ENCODE measurements at regions not wholly inside any gene's neighbourhood (a gene's known extent, or its start where the extent isn't known, plus 50 kb on each side); places are given as distances from the start of the nearest gene placed in this dataset.

GRCh38 chr11:22984045-22984444 lies 123.8 kb upstream of the CCDC179 start:
- H3K9me3 ChIP-seq (ENCODE audit: low read length) = no peaks in the 10 kb centered on the region
- no peak overlapping the region for H2AFZ ChIP-seq (ENCODE audit: low read depth, low read length)
- H3K4me1 ChIP-seq (ENCODE audit: insufficient read depth, low read length) = no peaks in the 10 kb centered on the region
- H3K27me3 ChIP-seq (ENCODE audit: insufficient read depth, low read length) = no peaks in the 10 kb centered on the region
- H3K36me3 ChIP-seq (ENCODE audit: insufficient read depth, low read length) = no peaks in the 10 kb centered on the region
- no peak overlapping the region for H3K4me3 ChIP-seq (ENCODE audit: low read length)

GRCh38 chr11:22989371-22989770 lies 129.1 kb upstream of the CCDC179 start:
- H3K4me1 ChIP-seq (ENCODE audit: insufficient read depth, low read length) = no peaks in the 10 kb centered on the region
- no peaks in the 10 kb centered on the region for H3K9me3 ChIP-seq (ENCODE audit: low read length)
- H3K36me3 ChIP-seq (ENCODE audit: insufficient read depth, low read length) = no peaks in the 10 kb centered on the region
- no peak overlapping the region for H3K4me3 ChIP-seq (ENCODE audit: low read length)
- no peaks in the 10 kb centered on the region for H3K27me3 ChIP-seq (ENCODE audit: insufficient read depth, low read length)
- no peak overlapping the region for H2AFZ ChIP-seq (ENCODE audit: low read depth, low read length)

GRCh38 chr11:22991196-22991595 lies 130.9 kb upstream of the CCDC179 start:
- Histone ChIP-seq H3K9me3 (ENCODE audit: low read length) (no peaks in the 10 kb centered on the region), H3K36me3 (ENCODE audit: insufficient read depth, low read length) (no peaks in the 10 kb centered on the region)

DNA sequence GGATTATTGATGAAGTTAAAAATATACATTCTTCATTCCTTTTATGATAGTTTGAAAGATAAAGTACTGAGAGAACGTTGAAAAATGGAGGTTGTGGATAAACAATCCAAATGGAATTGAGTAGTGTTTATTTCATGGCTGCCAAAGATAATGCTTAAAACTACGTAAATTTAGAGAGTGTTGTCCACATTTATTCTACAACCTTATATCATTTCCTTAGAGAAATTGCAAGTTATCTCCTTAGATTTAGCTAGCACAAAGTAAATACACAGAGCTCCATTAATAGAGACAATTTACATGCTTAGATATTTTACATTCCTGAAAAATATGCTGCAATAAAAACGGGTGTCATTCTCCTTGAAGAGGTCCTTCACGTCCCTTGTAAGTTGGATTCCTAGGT lies 146.5 kb upstream of the CCDC179 start:
- H3K36me3 ChIP-seq (ENCODE audit: insufficient read depth, low read length) = no peaks in the 10 kb centered on the region
- no peaks in the 10 kb centered on the region for H3K9me3 ChIP-seq (ENCODE audit: low read length)
- no peaks in the 10 kb centered on the region for H3K27me3 ChIP-seq (ENCODE audit: insufficient read depth, low read length)
- H2AFZ ChIP-seq (ENCODE audit: low read depth, low read length) = no peak overlapping the region
- no peak overlapping the region for H3K4me3 ChIP-seq (ENCODE audit: low read length)
- no peaks in the 10 kb centered on the region for H3K4me1 ChIP-seq (ENCODE audit: insufficient read depth, low read length)

More at GRCh38 chr11:22991196-22991595, 130.9 kb upstream of the CCDC179 start:
- H3K4me1 ChIP-seq (ENCODE audit: insufficient read depth, low read length) = no peaks in the 10 kb centered on the region
- no peak overlapping the region for H2AFZ ChIP-seq (ENCODE audit: low read depth, low read length)
- no peaks in the 10 kb centered on the region for H3K27me3 ChIP-seq (ENCODE audit: insufficient read depth, low read length)
- H3K4me3 ChIP-seq (ENCODE audit: low read length) = no peak overlapping the region

- no peak overlapping the region for H2AFZ ChIP-seq (ENCODE audit: low read depth, low read length)
- no peaks in the 10 kb centered on the region for H3K9me3 ChIP-seq (ENCODE audit: low read length)
- H3K4me3 ChIP-seq (ENCODE audit: low read length) = no peak overlapping the region
- no peaks in the 10 kb centered on the region for H3K4me1 ChIP-seq (ENCODE audit: insufficient read depth, low read length)
- H3K36me3 ChIP-seq (ENCODE audit: insufficient read depth, low read length) = no peaks in the 10 kb centered on the region
- H3K27me3 ChIP-seq (ENCODE audit: insufficient read depth, low read length) = no peaks in the 10 kb centered on the region
These were observed 150.6 kb upstream of the CCDC179 start for GRCh38 chr11:23010790-23011335.

- Histone ChIP-seq H3K4me1 (ENCODE audit: insufficient read depth, low read length) (no peaks in the 10 kb centered on the region), H3K4me3 (ENCODE audit: low read length) (no peak overlapping the region), H3K27me3 (ENCODE audit: insufficient read depth, low read length) (no peaks in the 10 kb centered on the region), H2AFZ (ENCODE audit: low read depth, low read length) (no peak overlapping the region), H3K36me3 (ENCODE audit: insufficient read depth, low read length) (no peaks in the 10 kb centered on the region), H3K9me3 (ENCODE audit: low read length) (no peaks in the 10 kb centered on the region)
These were observed 152.7 kb upstream of the CCDC179 start for GRCh38 chr11:23012930-23013329.

DNA sequence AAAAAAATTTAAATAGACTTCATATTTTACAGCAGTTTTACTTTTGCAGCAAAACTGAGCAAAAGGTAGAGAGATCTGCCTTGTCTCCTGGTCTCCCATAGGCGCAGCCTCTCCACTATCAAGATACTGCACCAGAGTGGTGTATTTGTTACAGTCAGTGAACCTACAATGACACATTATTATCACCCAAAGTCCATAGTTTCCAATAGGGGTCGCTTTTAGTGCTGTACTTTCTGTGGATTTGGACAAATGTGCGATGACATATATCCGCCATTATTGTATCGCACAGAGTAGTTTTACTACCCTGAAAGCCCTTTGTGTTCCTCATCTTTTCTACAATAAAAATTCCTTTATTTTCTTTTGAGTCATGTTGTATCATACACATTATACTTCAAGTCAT lies 153.2 kb upstream of the CCDC179 start:
- H3K9me3 ChIP-seq (ENCODE audit: low read length) = no peaks in the 10 kb centered on the region
- no peak overlapping the region for H2AFZ ChIP-seq (ENCODE audit: low read depth, low read length)
- H3K4me3 ChIP-seq (ENCODE audit: low read length) = no peak overlapping the region
- H3K4me1 ChIP-seq (ENCODE audit: insufficient read depth, low read length) = no peaks in the 10 kb centered on the region
- no peaks in the 10 kb centered on the region for H3K27me3 ChIP-seq (ENCODE audit: insufficient read depth, low read length)
- no peaks in the 10 kb centered on the region for H3K36me3 ChIP-seq (ENCODE audit: insufficient read depth, low read length)

DNA sequence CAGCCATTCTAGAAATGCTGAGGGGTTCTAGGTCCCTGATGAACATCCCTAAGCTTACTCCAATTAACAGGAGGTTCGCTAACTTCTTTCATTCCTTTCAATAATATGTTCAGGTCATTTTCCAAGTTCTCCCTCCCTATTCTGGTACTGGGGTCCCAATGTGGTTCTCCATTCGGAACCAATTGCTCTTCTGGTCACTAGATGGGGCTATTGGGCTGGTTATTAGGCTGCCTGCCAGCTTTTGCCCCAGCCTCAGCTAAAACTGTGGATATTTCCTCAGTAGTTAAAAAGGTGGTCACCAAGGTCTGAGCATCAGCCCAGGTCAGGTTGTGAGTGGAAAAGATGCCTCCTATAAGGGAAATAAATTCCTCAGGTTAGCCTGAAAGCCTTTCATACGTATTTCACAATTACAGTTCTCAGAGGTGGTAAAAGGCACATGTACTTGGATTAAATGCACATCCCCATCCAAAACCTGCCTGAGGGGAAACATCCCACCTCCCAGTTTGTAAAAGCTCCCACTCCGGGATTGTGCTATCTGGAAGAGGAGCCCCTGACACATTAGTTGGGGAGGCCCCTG lies 161.1 kb upstream of the CCDC179 start:
- H2AFZ ChIP-seq (ENCODE audit: low read depth, low read length) = no peak overlapping the region
- H3K9me3 ChIP-seq (ENCODE audit: low read length) = no peaks in the 10 kb centered on the region
- H3K27me3 ChIP-seq (ENCODE audit: insufficient read depth, low read length) = no peaks in the 10 kb centered on the region
- H3K4me1 ChIP-seq (ENCODE audit: insufficient read depth, low read length) = no peaks in the 10 kb centered on the region
- no peak overlapping the region for H3K4me3 ChIP-seq (ENCODE audit: low read length)
- no peaks in the 10 kb centered on the region for H3K36me3 ChIP-seq (ENCODE audit: insufficient read depth, low read length)

GRCh38 chr11:23022854-23023253 lies 162.6 kb upstream of the CCDC179 start:
- no peaks in the 10 kb centered on the region for H3K27me3 ChIP-seq (ENCODE audit: insufficient read depth, low read length)
- no peaks in the 10 kb centered on the region for H3K4me1 ChIP-seq (ENCODE audit: insufficient read depth, low read length)
- no peak overlapping the region for H2AFZ ChIP-seq (ENCODE audit: low read depth, low read length)
- H3K36me3 ChIP-seq (ENCODE audit: insufficient read depth, low read length) = no peaks in the 10 kb centered on the region
- H3K9me3 ChIP-seq (ENCODE audit: low read length) = no peaks in the 10 kb centered on the region
- H3K4me3 ChIP-seq (ENCODE audit: low read length) = no peak overlapping the region

DNA sequence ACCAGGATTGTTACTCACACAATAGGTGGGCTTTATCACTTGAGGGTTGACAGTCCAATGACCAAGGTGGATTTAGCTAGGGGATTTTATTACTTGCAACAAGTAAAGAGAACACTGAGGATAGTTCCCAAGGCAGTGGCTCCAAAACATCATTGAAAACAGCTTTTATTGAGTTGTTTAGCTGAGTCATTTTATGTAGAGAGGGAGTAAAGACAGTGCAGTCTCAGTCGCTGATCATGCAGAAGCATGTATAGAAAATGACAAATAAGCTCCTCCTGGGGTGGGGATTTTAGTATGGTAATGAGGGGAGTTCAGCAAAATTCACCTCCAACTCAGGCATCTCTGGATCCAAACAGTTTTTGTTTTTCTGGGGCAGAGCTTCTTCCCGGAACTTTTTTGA lies 163.0 kb upstream of the CCDC179 start:
- Histone ChIP-seq H3K9me3 (ENCODE audit: low read length) (no peaks in the 10 kb centered on the region), H3K27me3 (ENCODE audit: insufficient read depth, low read length) (no peaks in the 10 kb centered on the region), H3K4me3 (ENCODE audit: low read length) (no peak overlapping the region), H3K36me3 (ENCODE audit: insufficient read depth, low read length) (no peaks in the 10 kb centered on the region), H2AFZ (ENCODE audit: low read depth, low read length) (no peak overlapping the region), H3K4me1 (ENCODE audit: insufficient read depth, low read length) (no peaks in the 10 kb centered on the region)

- Histone ChIP-seq H3K4me3 (ENCODE audit: low read length) (no peak overlapping the region), H2AFZ (ENCODE audit: low read depth, low read length) (no peak overlapping the region), H3K9me3 (ENCODE audit: low read length) (no peaks in the 10 kb centered on the region), H3K36me3 (ENCODE audit: insufficient read depth, low read length) (no peaks in the 10 kb centered on the region), H3K4me1 (ENCODE audit: insufficient read depth, low read length) (no peaks in the 10 kb centered on the region), H3K27me3 (ENCODE audit: insufficient read depth, low read length) (no peaks in the 10 kb centered on the region)
These were observed 180.8 kb upstream of the CCDC179 start for GRCh38 chr11:23041001-23041503.

DNA sequence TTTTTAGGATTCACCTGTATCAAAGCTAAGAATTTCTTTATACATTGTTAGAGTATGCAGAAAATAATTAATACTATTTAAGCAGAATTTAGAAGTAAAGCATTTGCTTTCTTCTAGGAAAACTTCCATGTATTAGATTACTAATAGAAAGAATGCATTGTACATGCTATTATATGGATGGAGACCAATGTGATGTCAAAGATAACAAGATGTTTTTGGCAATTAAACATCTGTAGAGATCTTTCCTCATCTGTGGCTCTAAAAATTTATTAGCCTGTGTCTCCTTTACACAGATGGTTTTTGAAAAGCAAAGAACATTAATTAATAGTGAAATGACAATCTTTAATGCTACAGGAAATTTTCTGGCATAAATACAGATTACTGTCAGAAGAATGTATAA lies 198.4 kb upstream of the CCDC179 start:
- Histone ChIP-seq H3K4me3 (ENCODE audit: low read length) (no peak overlapping the region), H3K4me1 (ENCODE audit: insufficient read depth, low read length) (no peaks in the 10 kb centered on the region), H3K36me3 (ENCODE audit: insufficient read depth, low read length) (no peaks in the 10 kb centered on the region), H3K27me3 (ENCODE audit: insufficient read depth, low read length) (no peaks in the 10 kb centered on the region), H3K9me3 (ENCODE audit: low read length) (no peaks in the 10 kb centered on the region), H2AFZ (ENCODE audit: low read depth, low read length) (no peak overlapping the region)

DNA sequence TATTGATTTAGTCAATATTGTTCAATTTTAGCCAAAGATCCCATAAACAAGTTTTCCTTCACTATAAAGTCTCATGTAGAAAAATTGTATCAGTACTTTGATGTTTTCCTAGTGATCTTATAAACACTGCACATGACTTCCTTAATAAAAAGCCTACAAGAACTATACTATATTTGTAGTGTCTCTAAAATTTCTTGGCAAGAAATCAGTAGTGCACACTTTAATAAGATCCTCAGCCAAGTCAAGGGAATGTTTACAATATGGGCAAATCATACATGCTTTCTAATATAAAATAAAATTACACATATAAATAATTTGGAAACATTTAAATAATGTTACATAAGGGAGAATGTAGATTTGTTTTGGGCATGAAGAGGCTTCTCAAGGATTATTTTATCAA lies 203.0 kb upstream of the CCDC179 start:
- H3K27me3 ChIP-seq (ENCODE audit: insufficient read depth, low read length) = no peaks in the 10 kb centered on the region
- H2AFZ ChIP-seq (ENCODE audit: low read depth, low read length) = no peak overlapping the region
- no peaks in the 10 kb centered on the region for H3K36me3 ChIP-seq (ENCODE audit: insufficient read depth, low read length)
- H3K9me3 ChIP-seq (ENCODE audit: low read length) = no peaks in the 10 kb centered on the region
- H3K4me1 ChIP-seq (ENCODE audit: insufficient read depth, low read length) = no peaks in the 10 kb centered on the region
- H3K4me3 ChIP-seq (ENCODE audit: low read length) = no peak overlapping the region
